H1 (cell line): ENCODE measurements at regions not wholly inside any gene's neighbourhood (a gene's known extent, or its start where the extent isn't known, plus 50 kb on each side); places are given as distances from the start of the nearest gene placed in this dataset.

ENCODE experiments used
- GTF2F1 ChIP-seq: IDR thresholded peaks from 2 replicates; pipeline ENCODE4 v1.6.1; 2012; ENCODE audit warnings: low read depth, low read length, improper control_type of control experiment, borderline replicate concordance
- TF ChIP-seq, protein P1 (sequence below): fragments of 300-600 bp; sonication (generic); IDR thresholded peaks from 2 replicates; pipeline ENCODE4 v1.7.1; 2012; ENCODE audit warnings: low read length, moderate library complexity, mild to moderate bottlenecking, inconsistent platforms; ENCODE audit not compliant: insufficient replicate concordance

DNA sequence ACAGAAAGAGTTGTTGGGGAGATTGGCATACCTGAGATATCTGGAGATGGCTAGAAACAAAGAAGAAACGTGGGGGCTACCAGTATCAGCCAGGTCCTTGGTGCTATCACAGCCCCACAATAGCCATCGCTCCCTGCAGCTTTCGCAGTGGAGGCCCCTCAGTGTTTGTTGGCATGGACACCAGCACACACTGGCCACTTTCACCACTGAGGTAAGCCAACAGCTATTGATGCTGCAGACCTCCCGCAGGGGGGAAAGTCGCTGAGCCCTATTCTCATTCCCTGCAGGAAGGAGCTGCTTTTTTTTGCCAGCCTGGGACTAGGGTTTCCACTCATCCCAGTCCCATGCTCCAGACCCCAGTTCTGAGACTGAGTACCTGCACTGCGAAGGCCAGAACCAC is 879.2 kb upstream of the IGFBP7 start (continued):
- TF ChIP-seq, protein P1, sequence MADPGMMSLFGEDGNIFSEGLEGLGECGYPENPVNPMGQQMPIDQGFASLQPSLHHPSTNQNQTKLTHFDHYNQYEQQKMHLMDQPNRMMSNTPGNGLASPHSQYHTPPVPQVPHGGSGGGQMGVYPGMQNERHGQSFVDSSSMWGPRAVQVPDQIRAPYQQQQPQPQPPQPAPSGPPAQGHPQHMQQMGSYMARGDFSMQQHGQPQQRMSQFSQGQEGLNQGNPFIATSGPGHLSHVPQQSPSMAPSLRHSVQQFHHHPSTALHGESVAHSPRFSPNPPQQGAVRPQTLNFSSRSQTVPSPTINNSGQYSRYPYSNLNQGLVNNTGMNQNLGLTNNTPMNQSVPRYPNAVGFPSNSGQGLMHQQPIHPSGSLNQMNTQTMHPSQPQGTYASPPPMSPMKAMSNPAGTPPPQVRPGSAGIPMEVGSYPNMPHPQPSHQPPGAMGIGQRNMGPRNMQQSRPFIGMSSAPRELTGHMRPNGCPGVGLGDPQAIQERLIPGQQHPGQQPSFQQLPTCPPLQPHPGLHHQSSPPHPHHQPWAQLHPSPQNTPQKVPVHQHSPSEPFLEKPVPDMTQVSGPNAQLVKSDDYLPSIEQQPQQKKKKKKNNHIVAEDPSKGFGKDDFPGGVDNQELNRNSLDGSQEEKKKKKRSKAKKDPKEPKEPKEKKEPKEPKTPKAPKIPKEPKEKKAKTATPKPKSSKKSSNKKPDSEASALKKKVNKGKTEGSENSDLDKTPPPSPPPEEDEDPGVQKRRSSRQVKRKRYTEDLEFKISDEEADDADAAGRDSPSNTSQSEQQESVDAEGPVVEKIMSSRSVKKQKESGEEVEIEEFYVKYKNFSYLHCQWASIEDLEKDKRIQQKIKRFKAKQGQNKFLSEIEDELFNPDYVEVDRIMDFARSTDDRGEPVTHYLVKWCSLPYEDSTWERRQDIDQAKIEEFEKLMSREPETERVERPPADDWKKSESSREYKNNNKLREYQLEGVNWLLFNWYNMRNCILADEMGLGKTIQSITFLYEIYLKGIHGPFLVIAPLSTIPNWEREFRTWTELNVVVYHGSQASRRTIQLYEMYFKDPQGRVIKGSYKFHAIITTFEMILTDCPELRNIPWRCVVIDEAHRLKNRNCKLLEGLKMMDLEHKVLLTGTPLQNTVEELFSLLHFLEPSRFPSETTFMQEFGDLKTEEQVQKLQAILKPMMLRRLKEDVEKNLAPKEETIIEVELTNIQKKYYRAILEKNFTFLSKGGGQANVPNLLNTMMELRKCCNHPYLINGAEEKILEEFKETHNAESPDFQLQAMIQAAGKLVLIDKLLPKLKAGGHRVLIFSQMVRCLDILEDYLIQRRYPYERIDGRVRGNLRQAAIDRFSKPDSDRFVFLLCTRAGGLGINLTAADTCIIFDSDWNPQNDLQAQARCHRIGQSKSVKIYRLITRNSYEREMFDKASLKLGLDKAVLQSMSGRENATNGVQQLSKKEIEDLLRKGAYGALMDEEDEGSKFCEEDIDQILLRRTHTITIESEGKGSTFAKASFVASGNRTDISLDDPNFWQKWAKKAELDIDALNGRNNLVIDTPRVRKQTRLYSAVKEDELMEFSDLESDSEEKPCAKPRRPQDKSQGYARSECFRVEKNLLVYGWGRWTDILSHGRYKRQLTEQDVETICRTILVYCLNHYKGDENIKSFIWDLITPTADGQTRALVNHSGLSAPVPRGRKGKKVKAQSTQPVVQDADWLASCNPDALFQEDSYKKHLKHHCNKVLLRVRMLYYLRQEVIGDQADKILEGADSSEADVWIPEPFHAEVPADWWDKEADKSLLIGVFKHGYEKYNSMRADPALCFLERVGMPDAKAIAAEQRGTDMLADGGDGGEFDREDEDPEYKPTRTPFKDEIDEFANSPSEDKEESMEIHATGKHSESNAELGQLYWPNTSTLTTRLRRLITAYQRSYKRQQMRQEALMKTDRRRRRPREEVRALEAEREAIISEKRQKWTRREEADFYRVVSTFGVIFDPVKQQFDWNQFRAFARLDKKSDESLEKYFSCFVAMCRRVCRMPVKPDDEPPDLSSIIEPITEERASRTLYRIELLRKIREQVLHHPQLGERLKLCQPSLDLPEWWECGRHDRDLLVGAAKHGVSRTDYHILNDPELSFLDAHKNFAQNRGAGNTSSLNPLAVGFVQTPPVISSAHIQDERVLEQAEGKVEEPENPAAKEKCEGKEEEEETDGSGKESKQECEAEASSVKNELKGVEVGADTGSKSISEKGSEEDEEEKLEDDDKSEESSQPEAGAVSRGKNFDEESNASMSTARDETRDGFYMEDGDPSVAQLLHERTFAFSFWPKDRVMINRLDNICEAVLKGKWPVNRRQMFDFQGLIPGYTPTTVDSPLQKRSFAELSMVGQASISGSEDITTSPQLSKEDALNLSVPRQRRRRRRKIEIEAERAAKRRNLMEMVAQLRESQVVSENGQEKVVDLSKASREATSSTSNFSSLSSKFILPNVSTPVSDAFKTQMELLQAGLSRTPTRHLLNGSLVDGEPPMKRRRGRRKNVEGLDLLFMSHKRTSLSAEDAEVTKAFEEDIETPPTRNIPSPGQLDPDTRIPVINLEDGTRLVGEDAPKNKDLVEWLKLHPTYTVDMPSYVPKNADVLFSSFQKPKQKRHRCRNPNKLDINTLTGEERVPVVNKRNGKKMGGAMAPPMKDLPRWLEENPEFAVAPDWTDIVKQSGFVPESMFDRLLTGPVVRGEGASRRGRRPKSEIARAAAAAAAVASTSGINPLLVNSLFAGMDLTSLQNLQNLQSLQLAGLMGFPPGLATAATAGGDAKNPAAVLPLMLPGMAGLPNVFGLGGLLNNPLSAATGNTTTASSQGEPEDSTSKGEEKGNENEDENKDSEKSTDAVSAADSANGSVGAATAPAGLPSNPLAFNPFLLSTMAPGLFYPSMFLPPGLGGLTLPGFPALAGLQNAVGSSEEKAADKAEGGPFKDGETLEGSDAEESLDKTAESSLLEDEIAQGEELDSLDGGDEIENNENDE, result no peak
- TF ChIP-seq GTF2F1, result no peak
- TF ChIP-seq, all 59 proteins: peak for 0
